ENCODE measurements at regions not wholly inside any gene's neighbourhood (a gene's known extent, or its start where the extent isn't known, plus 50 kb on each side); places are given as distances from the start of the nearest gene placed in this dataset.
A peak's percentile ranks its signal among the peaks of the same experiment; 100 is the strongest.
"Not testable (repeated sequence)": the region's sequence is repeated elsewhere in the genome, so short reads cannot be mapped to it uniquely, and the experiment has no call there.

DNA sequence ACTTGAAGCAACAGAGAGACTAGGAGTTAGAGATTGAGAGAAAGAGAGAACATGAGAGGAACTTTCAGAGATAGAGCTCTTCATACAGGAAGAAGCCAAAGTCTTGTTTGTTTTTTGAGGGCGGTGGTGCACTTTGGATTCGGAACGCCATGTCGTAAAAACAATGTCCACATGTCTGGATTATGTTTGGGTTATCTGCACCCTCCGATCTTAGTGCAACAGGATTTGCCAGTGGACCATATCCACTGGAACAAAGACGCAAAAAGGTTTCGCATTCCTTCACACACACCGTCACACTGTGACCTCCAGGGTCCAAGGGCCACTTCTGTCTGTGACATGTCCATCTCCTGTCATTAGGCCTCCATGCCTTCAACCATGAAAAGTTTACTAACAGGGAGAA is 141.8 kb upstream of the ATP11B start:
- H3K27ac ChIP-seq, result no peak overlapping the region
- no peaks in the 10 kb centered on the region for H3K9me3 ChIP-seq (ENCODE audit: low read depth)
- no peaks in the 10 kb centered on the region for H3K27me3 ChIP-seq
- H3K36me3 ChIP-seq, result no peaks in the 10 kb centered on the region
- DNase-seq (ENCODE audit: low read depth in 1 of 2, low spot score in 1 of 2), result no peak
- H3K4me3 ChIP-seq, result no peak overlapping the region
- H3K4me1 ChIP-seq (ENCODE audit: low read depth), result no peaks in the 10 kb centered on the region
- no peak for TF ChIP-seq CTCF (IDR thresholded peaks at IDR 0.05; ENCODE audit: low read depth, low read length)

GRCh38 chr3:182653065-182653464 is 140.2 kb upstream of the ATP11B start:
- not testable (repeated sequence) for DNase-seq (ENCODE audit: low read depth in 1 of 2, low spot score in 1 of 2); H3K27ac ChIP-seq; H3K27me3 ChIP-seq; H3K9me3 ChIP-seq (ENCODE audit: low read depth); H3K4me3 ChIP-seq; H3K4me1 ChIP-seq (ENCODE audit: low read depth); H3K36me3 ChIP-seq

DNA sequence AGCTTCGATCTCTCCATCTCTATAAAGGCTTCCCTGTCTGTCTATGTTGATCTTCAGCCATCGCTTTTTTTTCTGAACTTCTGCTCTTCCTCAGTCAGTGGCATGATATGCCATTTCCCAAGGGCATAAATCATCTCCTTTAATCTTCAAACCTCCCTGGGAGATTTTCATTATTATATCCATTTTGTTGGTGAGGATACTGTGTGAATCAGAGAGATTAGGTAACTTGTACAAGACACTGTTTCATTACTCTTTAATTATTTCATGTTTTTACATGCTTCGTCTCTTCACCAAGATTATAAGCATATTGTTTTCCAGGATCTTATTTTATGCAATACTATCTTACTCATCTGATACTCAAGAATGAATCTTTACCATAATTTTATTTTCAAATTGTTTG is 124.8 kb upstream of the ATP11B start:
- TF ChIP-seq CTCF (IDR thresholded peaks at IDR 0.05; ENCODE audit: low read depth, low read length), result no peak
- Histone ChIP-seq H3K27me3 (no peaks in the 10 kb centered on the region), H3K9me3 (ENCODE audit: low read depth) (no peaks in the 10 kb centered on the region), H3K4me3 (no peak overlapping the region), H3K36me3 (no peaks in the 10 kb centered on the region), H3K4me1 (ENCODE audit: low read depth) (no peaks in the 10 kb centered on the region), H3K27ac (no peak overlapping the region)
- no peak for DNase-seq (ENCODE audit: low read depth in 1 of 2, low spot score in 1 of 2)

- H3K9me3 ChIP-seq (ENCODE audit: low read depth), result no peaks in the 10 kb centered on the region
- no peaks in the 10 kb centered on the region for H3K36me3 ChIP-seq
- no peak for DNase-seq (ENCODE audit: low read depth in 1 of 2, low spot score in 1 of 2)
- H3K27me3 ChIP-seq, result no peaks in the 10 kb centered on the region
- H3K4me3 ChIP-seq, result no peak overlapping the region
- no peak for TF ChIP-seq CTCF (IDR thresholded peaks at IDR 0.05; ENCODE audit: low read depth, low read length)
- no peaks in the 10 kb centered on the region for H3K4me1 ChIP-seq (ENCODE audit: low read depth)
- no peak overlapping the region for H3K27ac ChIP-seq
Observed at GRCh38 chr3:182668974-182669373, 124.3 kb upstream of the ATP11B start.

GRCh38 chr3:182671541-182671940 is 121.8 kb upstream of the ATP11B start:
- Histone ChIP-seq H3K4me1 (ENCODE audit: low read depth) (no peaks in the 10 kb centered on the region), H3K4me3 (no peak overlapping the region), H3K27me3 (no peaks in the 10 kb centered on the region), H3K36me3 (no peaks in the 10 kb centered on the region), H3K9me3 (ENCODE audit: low read depth) (no peaks in the 10 kb centered on the region), H3K27ac (no peak overlapping the region)
- TF ChIP-seq CTCF (IDR thresholded peaks at IDR 0.05; ENCODE audit: low read depth, low read length), result no peak
- DNase-seq (ENCODE audit: low read depth in 1 of 2, low spot score in 1 of 2), result no peak

DNA sequence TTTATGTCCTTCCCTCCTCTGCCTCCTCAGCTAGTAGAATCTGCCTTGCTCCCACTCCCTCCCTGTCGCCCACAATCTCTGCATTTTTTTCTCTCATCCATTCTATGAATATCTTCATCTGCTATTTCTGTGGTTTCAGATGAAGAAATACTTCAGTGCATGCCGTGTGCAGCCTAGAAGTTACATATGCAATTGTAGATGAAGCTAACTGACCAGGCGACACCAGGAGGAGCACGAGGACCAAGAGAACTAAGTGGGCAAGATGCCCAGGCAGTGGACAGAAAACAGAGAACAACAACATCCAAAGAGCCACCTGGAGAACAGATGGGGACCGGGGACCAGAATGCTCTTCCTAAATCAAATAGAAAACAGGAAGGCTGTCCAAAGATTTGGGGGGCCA is 121.4 kb upstream of the ATP11B start:
- Histone ChIP-seq H3K9me3 (ENCODE audit: low read depth) (no peaks in the 10 kb centered on the region), H3K4me1 (ENCODE audit: low read depth) (no peaks in the 10 kb centered on the region), H3K27ac (no peak overlapping the region), H3K36me3 (no peaks in the 10 kb centered on the region), H3K27me3 (no peaks in the 10 kb centered on the region), H3K4me3 (no peak overlapping the region)
- TF ChIP-seq CTCF (IDR thresholded peaks at IDR 0.05; ENCODE audit: low read depth, low read length), result no peak
- peak in 1 of 2 donors; percentile 46 for DNase-seq (ENCODE audit: low read depth in 1 of 2, low spot score in 1 of 2)
